ENCODE measurements at regions not wholly inside any gene's neighbourhood (a gene's known extent, or its start where the extent isn't known, plus 50 kb on each side); places are given as distances from the start of the nearest gene placed in this dataset.
"Not testable (repeated sequence)": the region's sequence is repeated elsewhere in the genome, so short reads cannot be mapped to it uniquely, and the experiment has no call there.

GRCh38 chr15:47885920-47886319 lies 168.6 kb downstream of the SEMA6D start:
- intact Hi-C loops (cut with micrococcal nuclease), result no loop called here

GRCh38 chr15:47887241-47887800 lies 170.0 kb downstream of the SEMA6D start:
- intact Hi-C loops (cut with micrococcal nuclease), result no loop called here

- intact Hi-C loops (cut with micrococcal nuclease), result no loop called here
These were observed 171.2 kb downstream of the SEMA6D start for GRCh38 chr15:47888385-47889100.

- intact Hi-C loops (cut with micrococcal nuclease), result no loop called here
These were observed 173.3 kb downstream of the SEMA6D start for GRCh38 chr15:47890397-47891150.

- intact Hi-C loops (cut with micrococcal nuclease), result no loop called here
These were observed 180.2 kb downstream of the SEMA6D start for GRCh38 chr15:47897525-47897924.

GRCh38 chr15:47900751-47901150 lies 183.4 kb downstream of the SEMA6D start:
- intact Hi-C loops (cut with micrococcal nuclease), result no loop called here

- intact Hi-C loops (cut with micrococcal nuclease), result no loop called here
These were observed 186.1 kb downstream of the SEMA6D start for GRCh38 chr15:47903368-47903767.

- intact Hi-C loops (cut with micrococcal nuclease), result no loop called here
These were observed 191.2 kb downstream of the SEMA6D start for GRCh38 chr15:47908486-47908885.

- intact Hi-C loops (cut with micrococcal nuclease), result no loop called here
These were observed 191.8 kb downstream of the SEMA6D start for GRCh38 chr15:47908950-47909670.

GRCh38 chr15:47912910-47913309 lies 195.6 kb downstream of the SEMA6D start:
- intact Hi-C loops (cut with micrococcal nuclease), result not testable (repeated sequence)

GRCh38 chr15:47917881-47918280 lies 200.6 kb downstream of the SEMA6D start:
- intact Hi-C loops (cut with micrococcal nuclease), result no loop called here

GRCh38 chr15:47918877-47919276 lies 201.6 kb downstream of the SEMA6D start:
- intact Hi-C loops (cut with micrococcal nuclease), result no loop called here

GRCh38 chr15:47924381-47924780 lies 196.4 kb upstream of the SLC24A5 start:
- intact Hi-C loops (cut with micrococcal nuclease), result no loop called here

- intact Hi-C loops (cut with micrococcal nuclease), result no loop called here
These were observed 191.5 kb upstream of the SLC24A5 start for GRCh38 chr15:47929138-47929803.

- intact Hi-C loops (cut with micrococcal nuclease), result no loop called here
These were observed 188.5 kb upstream of the SLC24A5 start for GRCh38 chr15:47932261-47932660.

GRCh38 chr15:47932951-47933641 lies 187.7 kb upstream of the SLC24A5 start:
- intact Hi-C loops (cut with micrococcal nuclease), result no loop called here

GRCh38 chr15:47933865-47934264 lies 186.9 kb upstream of the SLC24A5 start:
- intact Hi-C loops (cut with micrococcal nuclease), result no loop called here

- intact Hi-C loops (cut with micrococcal nuclease), result no loop called here
These were observed 186.4 kb upstream of the SLC24A5 start for GRCh38 chr15:47934342-47934741.

- intact Hi-C loops (cut with micrococcal nuclease), result no loop called here
These were observed 183.0 kb upstream of the SLC24A5 start for GRCh38 chr15:47937834-47938233.

GRCh38 chr15:47944637-47945288 lies 176.0 kb upstream of the SLC24A5 start:
- intact Hi-C loops (cut with micrococcal nuclease), result no loop called here

All from T-helper 2 cell treated with Interferon-gamma antibody and Interleukin-4, amounts not matched to agents 100 ng/mL and 5 ng/mL, for 36 hours (primary cell).